GM23338 (cell line): ENCODE measurements at regions not wholly inside any gene's neighbourhood (a gene's known extent, or its start where the extent isn't known, plus 50 kb on each side); places are given as distances from the start of the nearest gene placed in this dataset.

ENCODE experiments used
- CTCF ChIP-seq, 2 experiments: fragments of 200-600 bp in 1 of 2; sonication (generic) in 1 of 2; conservative IDR thresholded peaks; 2 replicates each; pipeline versions ENCODE4 v1.5.1 to v1.6.1; 2016 to 2017; ENCODE audit warnings: antibody characterized with exemption in 2 of 2, low read depth in 2 of 2, mild to moderate bottlenecking in 2 of 2, moderate library complexity in 1 of 2
- POLR2AphosphoS5 ChIP-seq: IDR thresholded peaks from 2 replicates; pipeline ENCODE4 v1.6.1; 2016; ENCODE audit warnings: antibody characterized with exemption, low read depth
- TF ChIP-seq, protein P1 (sequence below): IDR thresholded peaks from one replicate; pipeline ENCODE4 v1.6.1; 2018; ENCODE audit warnings: antibody characterized with exemption; ENCODE audit not compliant: unreplicated experiment

DNA sequence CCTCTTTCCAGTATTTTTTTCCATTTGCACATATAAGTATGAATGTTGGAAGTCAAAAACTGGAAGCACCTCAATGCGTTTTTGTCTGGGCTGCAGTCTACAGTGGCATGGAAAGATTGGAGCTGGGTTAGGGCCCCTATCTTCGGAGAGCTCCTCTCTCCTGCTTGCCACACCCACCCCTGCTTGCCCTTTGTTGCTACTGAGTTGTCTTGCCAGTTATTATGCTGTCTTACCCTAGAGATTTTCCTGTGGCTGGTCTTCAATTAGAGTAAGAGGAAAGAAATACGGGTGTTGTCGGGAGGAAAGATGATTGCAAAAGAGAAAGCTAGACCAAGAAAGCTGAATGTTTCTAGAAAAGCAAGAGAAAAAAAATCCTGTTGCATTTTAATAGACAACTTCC is 228.9 kb upstream of the CELF2 start:
- TF ChIP-seq CTCF (conservative IDR thresholded peaks at IDR 0.05; ENCODE audit: low read depth in 2 of 2) (no peak), POLR2AphosphoS5 (no peak)
- TF ChIP-seq, protein P1, sequence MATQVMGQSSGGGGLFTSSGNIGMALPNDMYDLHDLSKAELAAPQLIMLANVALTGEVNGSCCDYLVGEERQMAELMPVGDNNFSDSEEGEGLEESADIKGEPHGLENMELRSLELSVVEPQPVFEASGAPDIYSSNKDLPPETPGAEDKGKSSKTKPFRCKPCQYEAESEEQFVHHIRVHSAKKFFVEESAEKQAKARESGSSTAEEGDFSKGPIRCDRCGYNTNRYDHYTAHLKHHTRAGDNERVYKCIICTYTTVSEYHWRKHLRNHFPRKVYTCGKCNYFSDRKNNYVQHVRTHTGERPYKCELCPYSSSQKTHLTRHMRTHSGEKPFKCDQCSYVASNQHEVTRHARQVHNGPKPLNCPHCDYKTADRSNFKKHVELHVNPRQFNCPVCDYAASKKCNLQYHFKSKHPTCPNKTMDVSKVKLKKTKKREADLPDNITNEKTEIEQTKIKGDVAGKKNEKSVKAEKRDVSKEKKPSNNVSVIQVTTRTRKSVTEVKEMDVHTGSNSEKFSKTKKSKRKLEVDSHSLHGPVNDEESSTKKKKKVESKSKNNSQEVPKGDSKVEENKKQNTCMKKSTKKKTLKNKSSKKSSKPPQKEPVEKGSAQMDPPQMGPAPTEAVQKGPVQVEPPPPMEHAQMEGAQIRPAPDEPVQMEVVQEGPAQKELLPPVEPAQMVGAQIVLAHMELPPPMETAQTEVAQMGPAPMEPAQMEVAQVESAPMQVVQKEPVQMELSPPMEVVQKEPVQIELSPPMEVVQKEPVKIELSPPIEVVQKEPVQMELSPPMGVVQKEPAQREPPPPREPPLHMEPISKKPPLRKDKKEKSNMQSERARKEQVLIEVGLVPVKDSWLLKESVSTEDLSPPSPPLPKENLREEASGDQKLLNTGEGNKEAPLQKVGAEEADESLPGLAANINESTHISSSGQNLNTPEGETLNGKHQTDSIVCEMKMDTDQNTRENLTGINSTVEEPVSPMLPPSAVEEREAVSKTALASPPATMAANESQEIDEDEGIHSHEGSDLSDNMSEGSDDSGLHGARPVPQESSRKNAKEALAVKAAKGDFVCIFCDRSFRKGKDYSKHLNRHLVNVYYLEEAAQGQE, result no peak
